ENCODE measurements at regions not wholly inside any gene's neighbourhood (a gene's known extent, or its start where the extent isn't known, plus 50 kb on each side); places are given as distances from the start of the nearest gene placed in this dataset.

DNA sequence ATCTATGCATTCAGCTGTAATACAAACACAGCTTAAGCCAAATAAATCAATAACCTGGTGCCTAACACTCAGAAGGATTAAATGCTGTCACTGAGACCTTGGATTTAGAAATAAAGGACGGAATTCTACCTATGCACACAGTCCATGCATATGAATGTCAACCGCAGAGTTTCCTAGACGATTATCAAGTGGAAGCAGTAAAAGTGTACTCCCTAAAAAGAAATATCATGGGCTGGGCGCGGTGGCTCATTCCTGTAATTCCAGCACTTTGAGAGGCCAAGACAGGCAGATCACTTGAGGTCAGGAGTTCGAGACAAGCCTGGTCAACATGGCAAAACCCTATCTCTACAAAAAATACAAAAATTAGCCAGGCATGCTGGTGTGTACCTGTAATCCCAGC is 188.2 kb upstream of the DYRK2 start:
- intact Hi-C loops (cut with DNase I; ENCODE audit: low total_unique reads) (no loop called here), in situ Hi-C loops (cut with MboI; ENCODE audit: low pct_ligation_motif_present in 1 of 4, low pct_unique_long_range_greater_than_20kb in 1 of 4, low sequenced_read_pairs in 3 of 4) (no loop called here)
- Histone ChIP-seq H3K4me3 (no peak overlapping the region), H3K27ac (no peak overlapping the region), H3K4me1 (peaks cover 0 to 23% (median 5%) of the 10 kb centered on the region in 4 donors), H3K36me3 (no peaks in the 10 kb centered on the region), H3K27me3 (no peaks in the 10 kb centered on the region), H3K9me3 (no peaks in the 10 kb centered on the region)
- DNase-seq = no peak
- 61 to 78% methylated on average over 4 to 6 of the region's 6 CpGs for WGBS, 2 donors (ENCODE audit: low coverage in 1 of 2)
- TF ChIP-seq POLR2A (IDR thresholded peaks at IDR 0.05) = no peak
- TF ChIP-seq CTCF (IDR thresholded peaks at IDR 0.05) = no peak
- TF ChIP-seq EP300 (IDR thresholded peaks at IDR 0.05; ENCODE audit: low read depth) = no peak
- TF ChIP-seq POLR2AphosphoS5 (IDR thresholded peaks at IDR 0.05) = no peak

DNA sequence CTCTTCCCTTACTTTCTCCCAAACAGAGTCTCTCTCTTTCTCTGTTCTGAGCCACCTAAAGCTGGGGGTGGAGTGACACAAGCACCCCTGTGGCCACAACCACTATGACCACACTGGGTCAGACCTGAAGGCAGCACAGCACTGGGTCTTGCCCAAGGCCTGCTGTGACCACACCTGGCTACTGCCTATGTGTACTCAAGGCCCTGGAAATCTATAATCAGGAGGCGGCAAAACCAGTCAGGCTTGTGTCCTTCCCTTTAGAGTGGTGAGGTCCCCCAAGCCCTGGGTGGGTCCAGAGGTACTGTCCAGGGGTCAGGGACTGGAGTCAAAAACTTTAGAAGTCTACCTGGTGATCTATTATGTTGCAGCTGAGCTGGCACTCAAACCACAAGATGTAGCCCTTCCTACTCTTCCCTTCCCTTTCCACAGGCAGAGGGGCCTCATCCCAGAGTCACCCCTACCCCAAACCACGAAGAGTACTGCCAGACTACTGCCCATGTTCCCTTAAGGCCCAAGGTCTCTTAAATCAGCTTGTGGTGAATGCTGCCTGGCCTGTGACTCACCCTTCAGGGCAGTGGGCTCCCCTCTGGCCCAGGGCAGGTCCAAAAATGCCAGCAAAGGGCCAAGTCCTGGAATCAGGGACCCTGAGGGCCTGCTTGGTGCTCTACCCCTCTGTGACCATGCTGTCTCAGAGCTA is 179.8 kb upstream of the DYRK2 start:
- TF ChIP-seq CTCF (IDR thresholded peaks at IDR 0.05) = no peak
- no peak for TF ChIP-seq POLR2A (IDR thresholded peaks at IDR 0.05)
- no peak for TF ChIP-seq EP300 (IDR thresholded peaks at IDR 0.05; ENCODE audit: low read depth)
- TF ChIP-seq POLR2AphosphoS5 (IDR thresholded peaks at IDR 0.05) = no peak
- no peak overlapping the region for H3K27ac ChIP-seq
- intact Hi-C loops (cut with DNase I; ENCODE audit: low total_unique reads) (no loop called here), in situ Hi-C loops (cut with MboI; ENCODE audit: low pct_ligation_motif_present in 1 of 4, low pct_unique_long_range_greater_than_20kb in 1 of 4, low sequenced_read_pairs in 3 of 4) (no loop called here)
- WGBS, 2 donors (ENCODE audit: low coverage in 1 of 2) = 72% methylated on average over 2 of the region's 2 CpGs; no CpG with 5 or more reads in 1 of the 2 donors
- no peaks in the 10 kb centered on the region for H3K27me3 ChIP-seq
- DNase-seq = no peak
- H3K36me3 ChIP-seq = no peaks in the 10 kb centered on the region
- H3K9me3 ChIP-seq = peaks cover 0 to 4% of the 10 kb centered on the region in 2 donors
- no peak overlapping the region for H3K4me3 ChIP-seq
- peaks cover 0 to 11% (median 1%) of the 10 kb centered on the region in 4 donors for H3K4me1 ChIP-seq

DNA sequence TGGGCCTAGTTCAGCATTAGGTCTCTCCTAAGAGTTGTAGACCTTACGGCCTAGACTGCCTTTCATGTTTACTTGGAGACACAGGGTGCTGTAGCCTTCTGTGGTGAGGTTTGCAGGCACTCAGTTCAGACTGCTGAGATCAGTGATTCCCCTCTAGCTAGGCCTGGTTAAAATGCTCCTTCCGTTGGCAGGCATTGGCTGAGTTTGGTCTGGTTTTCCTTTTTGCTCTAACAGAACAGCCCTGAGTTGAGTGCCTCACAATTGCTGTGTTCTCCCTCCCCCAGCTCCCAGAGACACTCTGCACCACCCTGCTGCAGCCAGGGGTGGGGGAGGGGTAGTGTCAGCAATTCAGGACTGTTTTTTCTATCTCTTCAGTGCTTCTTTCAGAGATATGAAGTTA is 178.9 kb upstream of the DYRK2 start:
- H3K4me3 ChIP-seq = no peak overlapping the region
- no peak for DNase-seq
- intact Hi-C loops (cut with DNase I; ENCODE audit: low total_unique reads) (no loop called here), in situ Hi-C loops (cut with MboI; ENCODE audit: low pct_ligation_motif_present in 1 of 4, low pct_unique_long_range_greater_than_20kb in 1 of 4, low sequenced_read_pairs in 3 of 4) (no loop called here)
- 81% methylated on average over 2 of the region's 2 CpGs; no CpG with 5 or more reads in 1 of the 2 donors for WGBS, 2 donors (ENCODE audit: low coverage in 1 of 2)
- H3K4me1 ChIP-seq = peaks cover 0 to 11% (median 1%) of the 10 kb centered on the region in 4 donors
- no peak for TF ChIP-seq POLR2AphosphoS5 (IDR thresholded peaks at IDR 0.05)
- TF ChIP-seq EP300 (IDR thresholded peaks at IDR 0.05; ENCODE audit: low read depth) = no peak
- TF ChIP-seq CTCF (IDR thresholded peaks at IDR 0.05) = no peak
- no peak for TF ChIP-seq POLR2A (IDR thresholded peaks at IDR 0.05)
- no peaks in the 10 kb centered on the region for H3K27me3 ChIP-seq
- H3K9me3 ChIP-seq = peaks cover 0 to 4% of the 10 kb centered on the region in 2 donors
- no peaks in the 10 kb centered on the region for H3K36me3 ChIP-seq
- peak overlapping the region in 1 of 4 donors; percentile 20 for H3K27ac ChIP-seq

- H3K9me3 ChIP-seq = no peaks in the 10 kb centered on the region
- H3K36me3 ChIP-seq = no peaks in the 10 kb centered on the region
- H3K4me1 ChIP-seq = peaks cover 0 to 14% (median 1%) of the 10 kb centered on the region in 4 donors
- 67% methylated on average over 3 of the region's 3 CpGs; no CpG with 5 or more reads in 1 of the 2 donors for WGBS, 2 donors (ENCODE audit: low coverage in 1 of 2)
- no peaks in the 10 kb centered on the region for H3K27me3 ChIP-seq
- no peak for TF ChIP-seq POLR2AphosphoS5 (IDR thresholded peaks at IDR 0.05)
- TF ChIP-seq POLR2A (IDR thresholded peaks at IDR 0.05) = no peak
- TF ChIP-seq CTCF (IDR thresholded peaks at IDR 0.05) = no peak
- no peak for TF ChIP-seq EP300 (IDR thresholded peaks at IDR 0.05; ENCODE audit: low read depth)
- in situ Hi-C loops (cut with MboI; ENCODE audit: low pct_ligation_motif_present in 1 of 4, low pct_unique_long_range_greater_than_20kb in 1 of 4, low sequenced_read_pairs in 3 of 4) = no loop called here
- intact Hi-C loops (cut with DNase I; ENCODE audit: low total_unique reads) = no loop called here
- H3K4me3 ChIP-seq = no peak overlapping the region
- no peak for DNase-seq
- H3K27ac ChIP-seq = peak overlapping the region in 1 of 4 donors; percentile 23
Measured at GRCh38 chr12:67471810-67472209, 176.7 kb upstream of the DYRK2 start.

All from transverse colon (tissue), 4 donors.